ENCODE measurements at regions not wholly inside any gene's neighbourhood (a gene's known extent, or its start where the extent isn't known, plus 50 kb on each side); places are given as distances from the start of the nearest gene placed in this dataset.

DNA sequence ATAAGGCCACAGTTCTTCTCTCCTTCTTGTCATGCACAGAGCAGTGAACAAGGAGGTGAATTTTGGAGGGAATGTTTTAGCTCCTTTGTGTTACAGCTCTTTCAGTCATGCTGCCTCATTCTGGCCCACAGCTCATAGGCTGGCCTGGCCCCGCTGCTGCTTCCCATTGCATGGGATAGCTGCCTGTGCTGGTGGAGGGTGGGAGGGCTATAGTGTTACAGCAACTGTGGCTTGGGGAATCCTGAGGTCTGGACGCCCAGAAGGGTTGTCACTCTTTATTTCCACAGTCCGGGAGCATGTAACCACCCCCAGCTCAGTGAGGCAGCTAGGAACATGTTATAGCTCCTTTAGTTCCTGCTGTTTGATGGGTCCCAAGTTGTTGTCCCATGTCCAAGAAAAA, 210.3 kb downstream of the AMY1C start:
- no peaks in the 10 kb centered on the region for H3K4me1 Mint-ChIP-seq
- no peak overlapping the region for H3K27ac Mint-ChIP-seq
- DNase-seq, result no peak
- TF ChIP-seq, protein P1, sequence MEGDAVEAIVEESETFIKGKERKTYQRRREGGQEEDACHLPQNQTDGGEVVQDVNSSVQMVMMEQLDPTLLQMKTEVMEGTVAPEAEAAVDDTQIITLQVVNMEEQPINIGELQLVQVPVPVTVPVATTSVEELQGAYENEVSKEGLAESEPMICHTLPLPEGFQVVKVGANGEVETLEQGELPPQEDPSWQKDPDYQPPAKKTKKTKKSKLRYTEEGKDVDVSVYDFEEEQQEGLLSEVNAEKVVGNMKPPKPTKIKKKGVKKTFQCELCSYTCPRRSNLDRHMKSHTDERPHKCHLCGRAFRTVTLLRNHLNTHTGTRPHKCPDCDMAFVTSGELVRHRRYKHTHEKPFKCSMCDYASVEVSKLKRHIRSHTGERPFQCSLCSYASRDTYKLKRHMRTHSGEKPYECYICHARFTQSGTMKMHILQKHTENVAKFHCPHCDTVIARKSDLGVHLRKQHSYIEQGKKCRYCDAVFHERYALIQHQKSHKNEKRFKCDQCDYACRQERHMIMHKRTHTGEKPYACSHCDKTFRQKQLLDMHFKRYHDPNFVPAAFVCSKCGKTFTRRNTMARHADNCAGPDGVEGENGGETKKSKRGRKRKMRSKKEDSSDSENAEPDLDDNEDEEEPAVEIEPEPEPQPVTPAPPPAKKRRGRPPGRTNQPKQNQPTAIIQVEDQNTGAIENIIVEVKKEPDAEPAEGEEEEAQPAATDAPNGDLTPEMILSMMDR (IDR thresholded peaks at IDR 0.05), result no peak
- no peaks in the 10 kb centered on the region for H3K9me3 Mint-ChIP-seq
- H3K4me3 Mint-ChIP-seq, result no peak overlapping the region
- H3K27me3 Mint-ChIP-seq (ENCODE audit: low read depth, poor library complexity), result no peaks in the 10 kb centered on the region
- no peaks in the 10 kb centered on the region for H3K36me3 Mint-ChIP-seq (ENCODE audit: low read depth)

DNA sequence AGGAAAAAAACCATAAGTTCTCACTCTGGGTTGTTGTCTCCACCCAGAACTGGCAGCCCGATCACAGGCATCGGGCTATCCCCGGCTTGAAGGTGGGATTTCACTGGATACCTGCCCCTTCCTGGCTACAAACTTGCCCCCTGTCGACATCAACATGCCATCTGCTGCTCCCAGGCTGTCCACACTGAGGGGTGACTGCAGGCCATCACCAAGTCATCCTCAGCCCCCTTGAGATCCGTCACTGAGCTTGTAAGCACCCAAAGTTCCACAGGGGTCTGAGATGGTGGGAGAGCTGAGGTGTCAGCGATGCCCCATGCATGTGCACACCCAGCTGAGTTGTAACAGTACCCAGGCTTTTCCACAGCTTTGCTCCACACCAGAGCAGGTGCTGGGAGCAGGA, 211.0 kb downstream of the AMY1C start:
- no peaks in the 10 kb centered on the region for H3K27me3 Mint-ChIP-seq (ENCODE audit: low read depth, poor library complexity)
- H3K36me3 Mint-ChIP-seq (ENCODE audit: low read depth), result no peaks in the 10 kb centered on the region
- H3K9me3 Mint-ChIP-seq, result no peaks in the 10 kb centered on the region
- TF ChIP-seq, protein P1 (IDR thresholded peaks at IDR 0.05), result no peak
- no peak overlapping the region for H3K27ac Mint-ChIP-seq
- no peaks in the 10 kb centered on the region for H3K4me1 Mint-ChIP-seq
- DNase-seq, result no peak
- no peak overlapping the region for H3K4me3 Mint-ChIP-seq

DNA sequence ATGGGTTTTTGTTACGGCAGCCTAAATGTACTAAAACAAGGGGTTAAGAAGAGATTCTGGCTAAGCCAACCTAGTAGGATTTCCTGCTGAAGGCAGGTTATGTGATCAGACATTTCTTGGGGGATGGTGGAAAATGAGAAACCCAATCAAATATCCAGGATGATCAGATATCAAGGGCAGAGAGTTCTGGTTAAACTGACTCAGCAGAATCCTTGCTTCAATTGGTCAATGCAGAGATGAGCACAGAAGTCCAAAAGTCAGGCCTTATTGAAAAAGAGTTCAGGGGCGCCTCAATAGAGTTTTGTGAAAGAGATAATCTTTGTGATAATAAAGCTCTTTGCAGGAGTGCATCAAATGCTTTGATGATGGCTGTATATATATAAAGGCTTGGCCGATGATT, 237.1 kb downstream of the AMY1C start:
- Mint-ChIP-seq H3K4me1 (no peaks in the 10 kb centered on the region), H3K27me3 (ENCODE audit: low read depth, poor library complexity) (no peaks in the 10 kb centered on the region), H3K27ac (no peak overlapping the region), H3K36me3 (ENCODE audit: low read depth) (no peaks in the 10 kb centered on the region), H3K4me3 (no peak overlapping the region), H3K9me3 (no peaks in the 10 kb centered on the region)
- TF ChIP-seq, protein P1 (IDR thresholded peaks at IDR 0.05), result no peak
- DNase-seq, result no peak

DNA sequence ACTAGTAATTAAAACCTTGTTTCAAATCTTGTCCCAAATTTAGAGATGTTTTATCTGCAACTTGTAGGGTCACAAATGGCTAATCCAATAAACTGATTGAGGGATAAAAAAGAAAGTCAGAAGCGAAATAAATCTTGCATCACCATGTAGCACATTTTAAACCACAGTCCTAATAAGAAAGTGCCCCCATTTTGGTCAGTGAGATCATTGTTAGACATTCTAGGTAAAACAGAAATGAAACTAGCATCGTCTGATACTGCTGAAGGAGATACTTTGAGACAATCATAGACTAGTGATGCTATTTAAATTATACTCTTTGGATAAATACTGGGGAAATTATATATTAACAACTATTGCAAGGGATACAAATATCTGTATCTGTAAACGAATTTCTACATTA, 247.9 kb downstream of the AMY1C start:
- no peak for DNase-seq
- H3K4me3 Mint-ChIP-seq, result no peak overlapping the region
- H3K27me3 Mint-ChIP-seq (ENCODE audit: low read depth, poor library complexity), result peaks cover 4% of the 10 kb centered on the region
- H3K4me1 Mint-ChIP-seq, result peaks cover 6% of the 10 kb centered on the region
- H3K27ac Mint-ChIP-seq, result no peak overlapping the region
- TF ChIP-seq, protein P1 (IDR thresholded peaks at IDR 0.05), result no peak
- H3K9me3 Mint-ChIP-seq, result no peaks in the 10 kb centered on the region
- H3K36me3 Mint-ChIP-seq (ENCODE audit: low read depth), result no peaks in the 10 kb centered on the region

DNA sequence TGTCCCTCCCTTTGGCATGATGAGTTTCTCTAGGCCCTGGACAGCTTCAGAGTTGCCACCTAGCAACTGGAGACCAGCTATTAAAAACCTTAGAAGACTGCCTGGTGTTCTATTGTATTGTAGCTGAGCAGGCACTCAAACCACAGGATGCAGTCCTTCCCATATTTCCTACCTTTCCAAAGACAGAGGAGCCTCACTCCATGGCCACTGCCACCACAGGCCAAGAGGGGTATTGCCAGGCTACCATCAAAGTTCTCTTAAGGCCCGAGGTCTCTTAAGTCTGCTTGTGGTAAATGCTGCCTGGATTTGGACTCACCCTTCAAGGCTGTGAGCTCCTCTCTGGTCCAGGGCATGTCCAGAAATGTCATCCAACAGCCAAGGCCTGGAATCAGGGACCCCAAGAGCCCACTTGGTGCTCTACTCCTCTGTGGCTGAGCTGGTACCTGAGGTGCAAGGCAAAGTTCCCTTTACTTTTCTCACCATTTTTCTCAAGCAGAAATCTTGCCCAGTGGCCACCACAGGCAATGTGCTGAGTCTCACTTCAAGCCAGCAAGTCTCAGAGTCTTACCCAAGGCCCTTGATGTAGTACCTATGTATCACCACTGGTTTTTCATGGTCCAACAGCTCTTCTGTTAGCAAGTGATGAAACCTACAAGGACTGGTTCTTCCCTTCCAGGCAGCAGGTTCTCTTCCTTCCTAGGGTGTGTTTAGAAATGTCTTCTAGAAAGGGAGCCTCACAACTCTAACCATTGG, 269.4 kb downstream of the AMY1C start:
- Mint-ChIP-seq H3K9me3 (no peaks in the 10 kb centered on the region), H3K27ac (no peak overlapping the region), H3K4me1 (peaks cover 6% of the 10 kb centered on the region), H3K27me3 (ENCODE audit: low read depth, poor library complexity) (no peaks in the 10 kb centered on the region), H3K36me3 (ENCODE audit: low read depth) (no peaks in the 10 kb centered on the region), H3K4me3 (no peak overlapping the region)
- TF ChIP-seq, protein P1 (IDR thresholded peaks at IDR 0.05), result no peak
- no peak for DNase-seq

DNA sequence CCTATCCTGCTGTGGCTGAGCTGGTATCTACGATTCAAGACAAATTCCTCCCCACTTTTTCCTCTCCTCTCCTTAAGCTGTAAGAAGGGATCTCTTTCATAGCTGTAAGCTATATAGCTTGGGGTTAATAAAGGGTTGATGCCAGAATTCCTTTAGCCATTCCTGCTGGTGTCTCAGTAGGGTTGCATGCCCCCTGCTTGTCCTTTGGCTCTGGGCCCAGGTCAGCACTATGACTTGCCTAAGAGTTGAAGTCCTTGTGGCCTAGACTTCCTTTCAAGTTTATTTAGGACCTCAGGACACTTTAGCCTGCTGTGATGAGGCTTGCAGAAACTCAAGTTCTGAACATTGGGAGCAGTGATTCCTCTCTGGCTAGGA, 270.0 kb downstream of the AMY1C start:
- Mint-ChIP-seq H3K27me3 (ENCODE audit: low read depth, poor library complexity) (no peaks in the 10 kb centered on the region), H3K36me3 (ENCODE audit: low read depth) (no peaks in the 10 kb centered on the region), H3K4me1 (peaks cover 6% of the 10 kb centered on the region), H3K4me3 (no peak overlapping the region), H3K27ac (no peak overlapping the region), H3K9me3 (no peaks in the 10 kb centered on the region)
- TF ChIP-seq, protein P1 (IDR thresholded peaks at IDR 0.05), result no peak
- DNase-seq, result no peak

Data from nephron progenitor cell (in vitro differentiated cells).